Trophoblast cell (in vitro differentiated cells and primary cell): ENCODE measurements at regions not wholly inside any gene's neighbourhood (a gene's known extent, or its start where the extent isn't known, plus 50 kb on each side); places are given as distances from the start of the nearest gene placed in this dataset.

Experiments
- DNase-seq, 2 donors: peaks; one replicate each; pipeline ENCODE4 v3.0.0-alpha.2; 2016
- H2AFZ ChIP-seq: 2 replicates; pipeline ENCODE4 v1.6.1; 2013; ENCODE audit warnings: low read length, moderate library complexity, mild to moderate bottlenecking; ENCODE audit not compliant: insufficient read depth, poor library complexity
- H2AK5ac ChIP-seq: 2 replicates; pipeline ENCODE4 v1.6.1; 2013; ENCODE audit warnings: mild to moderate bottlenecking, low read length
- H2BK120ac ChIP-seq: 2 replicates; pipeline ENCODE4 v1.6.1; 2013; ENCODE audit warnings: low read length, mild to moderate bottlenecking, moderate library complexity; ENCODE audit not compliant: insufficient read depth, poor library complexity
- H2BK12ac ChIP-seq: 2 replicates; pipeline ENCODE4 v1.6.1; 2013; ENCODE audit warnings: mild to moderate bottlenecking, low read length, moderate library complexity
- H2BK5ac ChIP-seq: 2 replicates; pipeline ENCODE4 v1.6.1; 2013; ENCODE audit warnings: low read length, low read depth, moderate library complexity, mild to moderate bottlenecking; ENCODE audit not compliant: poor library complexity
- H3K14ac ChIP-seq: 2 replicates; pipeline ENCODE4 v1.6.1; 2013; ENCODE audit warnings: mild to moderate bottlenecking, low read length
- H3K18ac ChIP-seq: 2 replicates; pipeline ENCODE4 v1.6.1; 2013; ENCODE audit warnings: mild to moderate bottlenecking, low read length
- H3K23ac ChIP-seq: 2 replicates; pipeline ENCODE4 v1.6.1; 2013; ENCODE audit warnings: low read length
- H3K27ac ChIP-seq: 2 replicates; pipeline ENCODE4 v1.5.1; 2013; ENCODE audit warnings: low read depth, mild to moderate bottlenecking, inconsistent platforms, low read length, moderate library complexity
- H3K27me3 ChIP-seq: 2 replicates; pipeline ENCODE4 v1.6.1; 2013; ENCODE audit warnings: inconsistent platforms, mild to moderate bottlenecking, low read length, moderate library complexity; ENCODE audit not compliant: insufficient read depth
- H3K36me3 ChIP-seq, 2 experiments: 1 replicate in 1 of 2; 2 replicates in 1 of 2; pipeline ENCODE4 v1.6.1; 2013; ENCODE audit warnings: low read length in 2 of 2, mild to moderate bottlenecking in 2 of 2, moderate library complexity in 1 of 2; ENCODE audit not compliant: insufficient read depth in 2 of 2, control insufficient read depth in 1 of 2
- H3K4ac ChIP-seq: 2 replicates; pipeline ENCODE4 v1.6.1; 2013; ENCODE audit warnings: low read depth, mild to moderate bottlenecking, low read length, moderate library complexity
- H3K4me1 ChIP-seq, 2 experiments: 1 replicate in 1 of 2; 2 replicates in 1 of 2; pipeline ENCODE4 v1.6.1; 2013; ENCODE audit warnings: low read length in 2 of 2, mild to moderate bottlenecking in 2 of 2, moderate library complexity in 1 of 2; ENCODE audit not compliant: insufficient read depth in 2 of 2, control insufficient read depth in 1 of 2
- H3K4me2 ChIP-seq: 2 replicates; pipeline ENCODE4 v1.6.1; 2013; ENCODE audit warnings: inconsistent platforms, mild to moderate bottlenecking, low read length, moderate library complexity
- H3K4me3 ChIP-seq: 2 replicates; pipeline ENCODE4 v1.5.1; 2013; ENCODE audit warnings: mild to moderate bottlenecking, low read depth, low read length, inconsistent platforms
- H3K79me1 ChIP-seq: one replicate; pipeline ENCODE4 v1.6.1; 2013; ENCODE audit warnings: low read length
- H3K79me2 ChIP-seq: 2 replicates; pipeline ENCODE4 v1.6.1; 2013; ENCODE audit warnings: low read length, mild to moderate bottlenecking; ENCODE audit not compliant: control insufficient read depth, insufficient read depth, poor library complexity
- H3K9ac ChIP-seq: 2 replicates; pipeline ENCODE4 v1.6.1; 2013; ENCODE audit warnings: mild to moderate bottlenecking, low read length
- H3K9me3 ChIP-seq: 2 replicates; pipeline ENCODE4 v1.6.1; 2013; ENCODE audit warnings: low read depth, mild to moderate bottlenecking, control low read depth, inconsistent platforms, low read length; ENCODE audit not compliant: insufficient read depth
- H4K12ac ChIP-seq: 2 replicates; pipeline ENCODE4 v1.6.1; 2013; ENCODE audit warnings: low read depth, mild to moderate bottlenecking, low read length, moderate library complexity
- H4K8ac ChIP-seq: 2 replicates; pipeline ENCODE4 v1.6.1; 2013; ENCODE audit warnings: low read depth, mild to moderate bottlenecking, low read length, moderate library complexity
- H4K91ac ChIP-seq: one replicate; pipeline ENCODE4 v1.6.1; 2013; ENCODE audit warnings: low read depth, mild to moderate bottlenecking, low read length, moderate library complexity
- WGBS: extraction: QIAGEN DNeasy Blood & Tissue Kit; methylation state at CpG from one replicate; pipeline ENCODE4 v1.1.7; 2013; ENCODE audit warnings: missing lambda C conversion rate; ENCODE audit not compliant: insufficient read length, insufficient coverage; ENCODE audit errors: extremely low coverage; 5-methylcytosine and 5-hydroxymethylcytosine counted together

DNA sequence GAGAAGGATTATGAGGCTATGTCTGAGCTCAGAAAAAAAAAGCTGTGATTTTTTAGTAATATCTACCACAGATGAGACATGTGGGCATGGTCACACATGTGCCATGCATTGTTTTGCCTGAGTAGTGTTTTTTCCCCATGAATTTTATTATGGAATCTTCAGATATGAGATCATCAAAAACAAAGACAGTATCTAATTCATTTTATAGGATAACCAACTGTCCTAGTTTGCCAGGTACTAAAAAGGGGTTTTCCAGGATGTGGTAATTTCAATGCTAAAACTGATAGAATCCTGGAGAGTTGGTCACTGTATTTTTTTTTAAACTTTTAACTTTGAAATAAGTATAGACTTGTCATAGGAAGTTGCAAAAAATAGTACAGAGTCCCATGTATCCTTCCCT is 127.4 kb upstream of the MAP3K7 start:
- Histone ChIP-seq H4K91ac (no peak overlapping the region), H3K4me1 (no peaks in the 10 kb centered on the region), H2BK5ac (no peak overlapping the region), H3K4ac (no peak overlapping the region), H2BK12ac (no peak overlapping the region), H2AFZ (no peak overlapping the region), H3K27ac (no peak overlapping the region), H3K9ac (no peak overlapping the region), H4K8ac (no peak overlapping the region), H3K14ac (no peak overlapping the region), H2AK5ac (no peak overlapping the region), H3K36me3 (no peaks in the 10 kb centered on the region), H3K9me3 (no peaks in the 10 kb centered on the region), H3K79me1 (no peaks in the 10 kb centered on the region), H4K12ac (no peak overlapping the region), H3K79me2 (no peaks in the 10 kb centered on the region), H3K23ac (no peak overlapping the region), H3K18ac (no peak overlapping the region), H3K27me3 (no peaks in the 10 kb centered on the region), H2BK120ac (no peak overlapping the region), H3K4me3 (no peak overlapping the region), H3K4me2 (no peak overlapping the region)
- DNase-seq: no peak

DNA sequence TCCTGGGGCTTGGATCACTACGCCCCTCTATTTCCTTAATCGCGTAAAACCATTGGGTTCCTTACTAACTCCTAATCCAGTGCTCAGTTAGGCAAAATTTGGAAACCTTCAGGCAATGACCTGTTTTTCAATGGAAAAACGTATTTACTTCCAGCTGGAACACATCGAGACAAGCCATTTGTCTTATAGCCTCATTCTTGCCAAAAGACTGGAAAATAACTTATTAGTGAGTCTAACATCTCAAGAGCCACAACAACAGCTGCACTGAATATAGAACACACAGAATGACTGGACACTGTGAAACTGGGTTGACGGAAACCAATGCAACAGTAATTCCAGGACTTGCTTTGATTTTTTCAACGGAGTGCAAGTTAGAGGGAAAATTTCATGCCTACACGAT is 125.2 kb upstream of the MAP3K7 start:
- no peak overlapping the region for H2AFZ ChIP-seq
- H3K36me3 ChIP-seq: no peaks in the 10 kb centered on the region
- H3K9me3 ChIP-seq: no peaks in the 10 kb centered on the region
- H3K27me3 ChIP-seq: no peaks in the 10 kb centered on the region
- no peak overlapping the region for H2BK5ac ChIP-seq
- H4K8ac ChIP-seq: no peak overlapping the region
- no peak overlapping the region for H2AK5ac ChIP-seq
- no CpG with 5 or more reads among the region's 8 CpGs for WGBS
- H3K79me1 ChIP-seq: no peaks in the 10 kb centered on the region
- H3K4me1 ChIP-seq: no peaks in the 10 kb centered on the region
- H3K18ac ChIP-seq: no peak overlapping the region
- H3K23ac ChIP-seq: peak overlapping the region; percentile 15
- H3K79me2 ChIP-seq: no peaks in the 10 kb centered on the region
- no peak overlapping the region for H4K91ac ChIP-seq
- H3K9ac ChIP-seq: no peak overlapping the region
- H3K27ac ChIP-seq: no peak overlapping the region
- no peak overlapping the region for H3K4ac ChIP-seq
- no peak overlapping the region for H2BK12ac ChIP-seq
- no peak overlapping the region for H3K4me2 ChIP-seq
- no peak for DNase-seq
- H3K4me3 ChIP-seq: no peak overlapping the region
- no peak overlapping the region for H2BK120ac ChIP-seq
- no peak overlapping the region for H3K14ac ChIP-seq
- H4K12ac ChIP-seq: no peak overlapping the region

DNA sequence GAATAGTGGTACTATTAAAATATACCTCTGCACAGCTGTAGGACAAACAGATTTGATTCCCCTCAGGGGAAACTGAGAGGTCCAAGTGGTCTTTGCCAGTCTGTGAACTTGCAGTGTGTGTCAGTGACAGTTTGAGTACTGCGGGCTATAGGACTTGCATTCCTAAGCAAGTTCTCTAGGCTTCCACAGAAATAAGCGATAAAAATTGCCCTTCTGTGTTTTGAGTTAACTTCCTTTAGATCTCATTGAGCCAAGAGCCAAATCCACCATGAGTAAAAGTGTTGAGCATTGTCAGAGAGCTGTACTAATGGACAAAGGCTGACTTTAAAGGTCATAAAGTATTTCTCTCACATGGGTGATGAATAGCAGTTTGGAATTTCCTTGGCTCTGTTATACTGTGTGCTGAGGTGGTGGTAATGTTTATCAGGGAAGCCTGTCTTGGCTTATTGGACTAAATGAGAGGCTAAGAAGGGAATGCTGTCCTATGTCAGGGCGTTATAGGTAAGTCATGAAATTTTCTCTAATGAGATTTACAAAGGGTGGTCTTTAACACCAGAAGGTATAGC is 122.6 kb upstream of the MAP3K7 start:
- H3K18ac ChIP-seq: no peak overlapping the region
- H3K14ac ChIP-seq: no peak overlapping the region
- no peaks in the 10 kb centered on the region for H3K4me1 ChIP-seq
- no peak overlapping the region for H2BK5ac ChIP-seq
- H4K8ac ChIP-seq: no peak overlapping the region
- H2BK12ac ChIP-seq: no peak overlapping the region
- no peak overlapping the region for H4K12ac ChIP-seq
- no peak overlapping the region for H2AK5ac ChIP-seq
- WGBS: no CpG with 5 or more reads among the region's 3 CpGs
- H3K4me3 ChIP-seq: no peak overlapping the region
- H3K23ac ChIP-seq: no peak overlapping the region
- H3K79me1 ChIP-seq: no peaks in the 10 kb centered on the region
- H3K79me2 ChIP-seq: no peaks in the 10 kb centered on the region
- H4K91ac ChIP-seq: no peak overlapping the region
- H3K4me2 ChIP-seq: no peak overlapping the region
- H3K36me3 ChIP-seq: no peaks in the 10 kb centered on the region
- no peak overlapping the region for H2BK120ac ChIP-seq
- DNase-seq: no peak
- H3K27me3 ChIP-seq: no peaks in the 10 kb centered on the region
- H3K4ac ChIP-seq: no peak overlapping the region
- H3K9ac ChIP-seq: peak overlapping the region; percentile 27
- no peak overlapping the region for H3K27ac ChIP-seq
- H2AFZ ChIP-seq: no peak overlapping the region
- H3K9me3 ChIP-seq: no peaks in the 10 kb centered on the region

- no peak overlapping the region for H2AFZ ChIP-seq
- H3K27me3 ChIP-seq: no peaks in the 10 kb centered on the region
- H3K18ac ChIP-seq: no peak overlapping the region
- H2BK12ac ChIP-seq: no peak overlapping the region
- no peak overlapping the region for H3K4me3 ChIP-seq
- no peak overlapping the region for H3K9ac ChIP-seq
- H3K36me3 ChIP-seq: no peaks in the 10 kb centered on the region
- H2AK5ac ChIP-seq: no peak overlapping the region
- no peaks in the 10 kb centered on the region for H3K4me1 ChIP-seq
- H3K4ac ChIP-seq: no peak overlapping the region
- H3K14ac ChIP-seq: no peak overlapping the region
- H2BK120ac ChIP-seq: no peak overlapping the region
- H4K91ac ChIP-seq: no peak overlapping the region
- no peak overlapping the region for H3K23ac ChIP-seq
- no peak overlapping the region for H2BK5ac ChIP-seq
- H3K9me3 ChIP-seq: no peaks in the 10 kb centered on the region
- H3K27ac ChIP-seq: no peak overlapping the region
- no CpG with 5 or more reads among the region's 5 CpGs for WGBS
- no peak overlapping the region for H4K8ac ChIP-seq
- H4K12ac ChIP-seq: no peak overlapping the region
- no peaks in the 10 kb centered on the region for H3K79me1 ChIP-seq
- DNase-seq: no peak
- H3K4me2 ChIP-seq: no peak overlapping the region
- H3K79me2 ChIP-seq: no peaks in the 10 kb centered on the region
These were observed 121.4 kb upstream of the MAP3K7 start for GRCh38 chr6:90708206-90708737.
